ENCODE measurements at regions not wholly inside any gene's neighbourhood (a gene's known extent, or its start where the extent isn't known, plus 50 kb on each side); places are given as distances from the start of the nearest gene placed in this dataset.
"Not testable (repeated sequence)": the region's sequence is repeated elsewhere in the genome, so short reads cannot be mapped to it uniquely, and the experiment has no call there.

DNA sequence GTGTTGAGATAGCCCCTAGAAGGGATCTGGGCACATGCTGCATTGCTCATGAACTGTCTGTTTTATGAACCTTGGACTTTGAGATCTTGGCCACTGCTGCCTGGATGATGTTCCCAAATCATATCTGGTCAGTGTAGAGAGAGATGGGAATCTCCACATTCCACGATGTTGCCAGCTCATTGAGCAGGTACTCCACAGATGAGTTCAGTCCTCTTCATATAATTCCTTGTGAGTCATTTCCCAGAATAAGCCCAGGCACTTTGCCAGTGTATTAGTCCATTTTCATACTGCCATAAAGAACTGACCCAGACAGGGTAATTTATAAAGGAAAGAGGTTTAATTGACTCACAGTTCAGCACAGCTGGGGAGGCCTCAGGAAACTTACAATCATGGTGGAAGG, 254.0 kb upstream of the RUNX1 start:
- WGBS, 3 donors: 60 to 70% (median 65%) methylated on average over 1 of the region's 1 CpG
- H3K27ac ChIP-seq (ENCODE audit: low read depth, low read length): no peak overlapping the region

DNA sequence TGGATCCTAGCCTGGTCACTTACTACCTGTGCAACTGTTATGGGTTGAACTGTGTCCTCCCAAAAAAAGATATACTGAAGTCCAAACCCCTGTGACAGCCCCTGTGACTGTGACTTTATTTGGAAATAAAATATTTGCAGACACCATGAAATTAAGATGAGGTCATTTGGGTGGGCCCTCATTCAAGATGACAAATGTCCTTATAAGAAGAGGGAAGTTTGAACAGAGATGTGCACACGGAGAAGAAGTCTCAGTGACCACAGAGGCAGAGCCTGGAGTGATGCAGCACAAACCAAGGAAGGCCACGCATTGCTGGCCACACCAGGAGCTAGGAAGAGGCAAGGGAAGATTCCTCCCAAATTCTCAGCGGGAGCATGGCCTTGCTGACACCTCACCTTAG, 249.7 kb upstream of the RUNX1 start:
- no peak overlapping the region for H3K27ac ChIP-seq (ENCODE audit: low read depth, low read length)
- 64 to 78% (median 74%) methylated on average over 3 of the region's 3 CpGs for WGBS, 3 donors

DNA sequence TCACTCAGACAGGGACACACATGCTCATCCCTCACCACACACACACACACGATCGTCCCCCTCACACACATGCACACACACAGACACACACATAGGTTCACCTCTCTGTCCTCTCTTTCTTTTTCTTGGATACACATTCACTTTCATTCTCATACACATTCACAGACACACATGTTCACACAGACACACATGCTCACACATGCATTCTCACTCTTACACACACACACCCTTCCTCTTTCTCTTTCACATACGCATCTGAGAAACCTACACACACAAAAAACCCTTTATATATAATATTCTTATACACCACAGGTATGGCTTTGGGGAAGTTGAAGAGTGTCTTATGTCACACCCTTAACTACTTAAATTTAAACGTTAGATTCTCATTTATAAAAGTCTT, 248.6 kb upstream of the RUNX1 start:
- 81 to 87% (median 83%) methylated on average over 4 of the region's 4 CpGs for WGBS, 3 donors
- H3K27ac ChIP-seq (ENCODE audit: low read depth, low read length): no peak overlapping the region

DNA sequence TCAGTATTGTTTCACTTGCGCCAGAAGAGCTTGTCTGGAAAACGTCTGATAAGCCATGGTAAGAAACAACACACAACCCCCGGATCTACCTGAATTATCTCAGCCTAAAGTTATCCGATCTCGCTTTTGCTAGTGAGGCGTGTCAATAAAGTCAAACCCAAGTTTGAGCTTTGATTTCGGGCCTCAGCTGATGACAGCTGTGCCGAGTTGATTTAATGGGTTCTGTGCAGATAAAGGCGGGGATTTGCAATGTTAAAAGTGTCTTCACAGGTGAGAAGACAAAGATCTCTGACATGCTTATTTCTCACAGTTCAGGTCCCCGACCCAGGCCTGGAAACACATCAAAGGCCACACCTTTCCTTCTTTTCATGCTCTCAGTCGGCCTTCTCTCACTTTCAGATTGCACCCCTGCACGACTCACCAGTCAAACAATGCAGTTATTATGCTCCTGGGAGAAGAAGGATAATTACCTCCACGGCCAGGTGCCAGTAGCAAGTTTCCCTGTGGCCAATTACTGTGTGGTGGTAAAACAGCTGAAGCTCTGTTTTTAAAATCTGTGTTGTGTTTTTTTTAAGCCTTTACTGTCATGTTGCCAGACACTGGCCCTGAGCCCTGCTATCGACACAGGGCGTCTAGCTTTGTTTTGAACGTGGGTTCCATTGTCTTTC, 245.3 kb upstream of the RUNX1 start:
- 29 to 71% (median 62%) methylated on average over 16 of the region's 16 CpGs for WGBS, 3 donors
- no peak overlapping the region for H3K27ac ChIP-seq (ENCODE audit: low read depth, low read length)

DNA sequence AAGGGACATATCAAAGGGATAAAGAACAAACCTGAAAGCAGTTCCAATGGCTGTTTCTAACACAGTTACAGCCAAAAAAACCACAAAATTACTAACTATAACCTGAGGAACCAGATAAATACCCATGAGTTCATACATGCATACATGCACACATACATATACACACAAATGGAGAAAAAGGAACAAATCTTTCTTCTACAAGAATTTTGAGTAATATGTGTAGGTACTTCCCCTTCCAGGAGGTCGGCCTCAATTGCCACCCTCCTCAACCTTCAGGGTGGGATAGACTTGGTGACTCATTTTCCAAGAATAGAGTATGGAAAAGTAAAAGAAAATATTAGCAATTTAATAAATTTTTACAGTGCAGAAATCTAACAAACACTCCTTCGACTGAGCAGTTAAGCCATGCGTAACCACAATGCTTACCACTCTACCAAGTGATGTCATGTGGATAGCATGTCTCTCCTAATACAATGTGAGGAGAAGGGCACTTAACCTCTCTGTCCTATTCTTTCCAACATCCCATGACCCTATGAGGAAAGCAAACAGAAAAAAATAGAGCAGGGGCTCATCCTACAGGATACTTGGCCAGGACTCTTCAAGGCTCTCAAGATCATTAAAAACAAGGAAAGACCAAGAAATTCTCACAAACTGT, 243.0 kb upstream of the RUNX1 start:
- no peak overlapping the region for H3K27ac ChIP-seq (ENCODE audit: low read depth, low read length)
- WGBS, 3 donors: 75 to 86% (median 83%) methylated on average over 3 of the region's 3 CpGs

DNA sequence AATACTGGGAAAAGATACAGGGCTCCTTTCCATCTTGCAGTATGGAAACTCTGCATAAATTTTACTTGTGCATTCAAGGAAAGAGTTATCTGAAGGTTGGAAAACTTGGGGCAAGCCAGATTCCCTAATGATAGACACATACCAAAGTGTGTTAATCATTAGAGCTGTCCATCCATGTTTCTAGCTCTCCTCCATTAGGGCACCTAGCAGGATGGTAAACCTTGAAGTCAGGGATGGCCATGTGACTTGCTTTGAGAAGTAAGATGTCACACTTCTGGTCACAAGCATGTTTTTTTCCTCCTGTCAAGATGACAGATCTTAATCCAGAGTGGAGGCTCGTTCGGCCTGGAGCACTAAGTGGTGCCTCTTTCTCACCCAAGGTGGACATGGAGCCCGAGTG, 241.9 kb upstream of the RUNX1 start:
- no peak overlapping the region for H3K27ac ChIP-seq (ENCODE audit: low read depth, low read length)
- 80 to 87% (median 84%) methylated on average over 3 of the region's 3 CpGs for WGBS, 3 donors

DNA sequence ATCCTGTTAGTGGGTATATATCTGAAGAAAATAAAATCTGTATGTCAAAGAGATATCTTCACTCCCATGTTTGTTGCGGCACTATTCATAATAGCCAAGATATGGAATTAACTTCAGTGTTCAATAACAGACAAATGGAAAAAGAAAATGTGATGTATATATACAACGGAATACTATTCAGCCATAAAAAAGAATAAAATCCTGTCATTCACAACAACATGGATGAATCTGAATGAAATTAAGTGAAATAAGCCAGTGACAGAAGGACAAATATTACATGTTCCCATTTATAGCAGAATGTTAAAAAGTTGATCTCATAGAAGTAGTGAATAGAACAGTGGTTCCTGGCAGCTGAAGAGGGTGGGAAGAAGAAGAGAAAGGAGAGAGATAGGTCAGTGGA, 239.1 kb upstream of the RUNX1 start:
- no peak overlapping the region for H3K27ac ChIP-seq (ENCODE audit: low read depth, low read length)
- WGBS, 3 donors: 96 to 98% (median 97%) methylated on average over 2 of the region's 2 CpGs

DNA sequence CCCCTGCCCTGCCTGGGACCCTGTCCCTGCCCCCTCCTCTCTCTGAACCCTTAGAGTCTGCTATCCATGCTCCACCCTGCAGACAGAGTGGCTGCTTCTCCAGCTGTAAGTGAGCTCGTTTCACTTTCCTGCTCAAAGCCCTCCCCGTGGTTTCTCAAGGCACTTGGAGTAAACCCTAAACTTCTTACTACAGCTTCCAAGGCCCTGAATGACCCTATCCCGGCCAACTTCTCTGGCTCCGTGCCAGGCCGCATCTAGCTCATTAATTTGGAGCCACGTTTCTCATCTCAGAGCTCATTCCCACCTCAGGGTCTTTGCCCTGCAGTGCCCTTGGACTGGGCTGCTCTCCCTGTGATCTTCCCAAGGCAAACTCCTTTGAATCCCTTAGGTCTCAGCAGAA, 235.1 kb upstream of the RUNX1 start:
- 36 to 47% (median 45%) methylated on average over 6 of the region's 6 CpGs for WGBS, 3 donors

DNA sequence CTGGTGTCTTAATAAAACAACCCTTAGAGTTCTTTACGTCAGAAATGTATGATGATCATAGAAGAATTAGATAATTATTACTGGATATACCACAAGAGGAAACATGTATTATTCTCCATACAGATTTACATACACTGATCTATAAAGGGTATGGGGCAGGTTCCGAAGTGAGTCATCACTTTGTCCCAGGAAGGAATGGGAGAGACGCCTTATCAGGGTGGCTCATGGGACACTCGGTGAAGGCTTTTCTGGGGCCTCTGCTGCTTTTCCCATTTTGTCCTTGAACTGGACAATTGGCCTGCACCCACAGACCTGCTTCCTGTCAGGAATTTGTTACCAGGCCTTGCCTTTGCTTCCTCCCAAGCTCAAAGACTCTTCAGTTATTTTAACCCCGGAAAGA, 233.8 kb upstream of the RUNX1 start:
- 88 to 92% (median 90%) methylated on average over 5 of the region's 5 CpGs for WGBS, 3 donors
- H3K27ac ChIP-seq (ENCODE audit: low read depth, low read length): no peak overlapping the region

More for the DNA sequence above, 235.1 kb upstream of the RUNX1 start:
- no peak overlapping the region for H3K27ac ChIP-seq (ENCODE audit: low read depth, low read length)

DNA sequence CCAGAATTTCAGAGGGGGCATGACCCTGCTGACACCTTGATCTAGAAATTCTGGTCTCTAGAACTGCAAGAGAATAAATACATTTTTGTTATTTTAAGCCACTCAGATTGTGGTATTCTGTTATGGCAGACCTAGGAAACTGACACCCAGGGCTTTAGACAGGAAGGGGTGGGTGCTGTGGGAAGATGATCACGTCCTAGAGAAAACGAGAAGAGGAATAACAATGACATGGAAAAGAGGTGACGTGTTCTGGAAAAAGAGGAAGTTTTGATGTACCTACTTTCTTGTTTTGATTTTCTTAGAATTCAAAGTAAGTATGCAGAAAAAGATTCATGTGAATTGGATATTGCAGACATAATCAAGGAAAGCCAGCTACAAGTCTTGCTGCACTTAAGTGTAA, 232.9 kb upstream of the RUNX1 start:
- H3K27ac ChIP-seq (ENCODE audit: low read depth, low read length): no peak overlapping the region
- WGBS, 3 donors: 38 to 61% (median 50%) methylated on average over 3 of the region's 3 CpGs

DNA sequence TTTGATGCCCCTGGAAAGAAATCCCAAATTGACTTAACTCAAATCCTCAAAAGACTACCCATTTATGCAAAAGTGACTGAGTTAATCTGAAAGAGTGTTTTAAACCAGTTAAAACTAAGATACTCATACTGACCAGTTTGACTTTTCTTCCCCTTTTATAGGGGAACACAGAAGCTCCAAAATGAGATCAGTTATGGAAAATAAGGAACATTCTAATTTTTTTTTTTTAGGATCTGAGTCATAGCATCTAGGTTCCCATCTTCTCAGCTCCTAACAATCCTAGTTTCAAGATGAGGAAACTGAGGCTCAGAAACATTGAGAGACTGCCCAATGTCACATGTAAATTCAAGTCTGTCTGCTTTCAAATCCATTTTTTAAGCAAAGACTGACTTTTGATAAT, 231.1 kb upstream of the RUNX1 start:
- H3K27ac ChIP-seq (ENCODE audit: low read depth, low read length): no peak overlapping the region

DNA sequence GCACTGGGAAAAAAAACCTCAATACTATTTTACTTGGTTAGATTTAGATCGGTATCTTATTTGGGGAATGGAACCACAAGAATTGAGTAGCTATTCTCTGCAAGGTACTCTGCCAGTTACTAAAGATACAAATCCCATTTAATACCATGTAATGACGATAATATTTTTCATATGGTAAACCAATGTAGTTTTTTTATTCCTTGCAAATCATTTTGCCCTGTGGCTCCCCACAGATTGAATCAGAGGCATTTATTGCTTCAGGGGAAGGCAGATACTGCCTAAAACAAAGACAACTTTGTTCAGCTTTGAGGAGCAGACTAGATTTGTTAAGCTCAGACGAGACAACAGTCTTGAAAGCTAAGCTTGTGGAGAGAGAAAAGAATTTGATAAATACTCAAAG, 226.7 kb upstream of the RUNX1 start:
- no peak overlapping the region for H3K27ac ChIP-seq (ENCODE audit: low read depth, low read length)
- 49 to 83% (median 79%) methylated on average over 3 of the region's 3 CpGs for WGBS, 3 donors

DNA sequence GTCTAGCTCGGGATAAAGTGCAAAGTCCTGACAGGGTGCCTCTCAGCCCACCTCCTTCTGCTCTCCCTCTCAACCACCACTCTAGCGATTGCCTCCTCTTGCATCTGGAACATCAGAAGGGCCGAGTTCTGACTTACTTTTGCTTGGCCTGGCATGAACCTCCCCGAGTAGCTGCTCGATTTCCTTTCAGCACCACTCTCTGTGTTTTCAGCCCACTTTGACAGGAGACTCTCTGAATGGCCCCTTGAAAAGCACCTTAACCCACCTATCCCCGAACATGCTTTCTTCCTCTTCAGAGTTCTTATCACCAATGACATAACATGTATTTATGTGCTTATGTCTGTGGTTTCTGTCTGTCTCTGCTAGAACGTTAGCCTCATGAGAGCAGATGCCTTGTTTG, 225.8 kb upstream of the RUNX1 start:
- no peak overlapping the region for H3K27ac ChIP-seq (ENCODE audit: low read depth, low read length)
- WGBS, 3 donors: 80 to 81% (median 80%) methylated on average over 7 of the region's 7 CpGs

DNA sequence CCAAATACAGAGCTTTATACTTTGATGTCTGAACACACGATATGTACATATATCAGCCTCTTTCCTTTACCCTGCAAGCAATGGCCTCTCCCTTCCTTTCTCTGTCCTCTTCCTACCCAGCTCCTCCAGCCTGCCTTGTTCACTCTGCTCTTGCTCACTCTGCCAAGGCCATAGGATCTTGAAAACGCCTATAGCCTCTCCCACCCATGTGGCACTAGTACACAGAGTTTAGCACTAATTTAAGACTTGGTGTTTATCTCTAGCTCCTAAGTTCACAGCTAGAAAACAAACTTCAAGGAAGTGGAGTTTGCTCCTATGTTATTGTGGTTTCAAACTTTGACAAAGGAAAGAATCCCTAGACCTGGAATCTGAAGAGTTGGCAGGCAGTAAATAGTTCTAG, 225.0 kb upstream of the RUNX1 start:
- WGBS, 3 donors: 73 to 75% (median 74%) methylated on average over 2 of the region's 2 CpGs
- H3K27ac ChIP-seq (ENCODE audit: low read depth, low read length): no peak overlapping the region

DNA sequence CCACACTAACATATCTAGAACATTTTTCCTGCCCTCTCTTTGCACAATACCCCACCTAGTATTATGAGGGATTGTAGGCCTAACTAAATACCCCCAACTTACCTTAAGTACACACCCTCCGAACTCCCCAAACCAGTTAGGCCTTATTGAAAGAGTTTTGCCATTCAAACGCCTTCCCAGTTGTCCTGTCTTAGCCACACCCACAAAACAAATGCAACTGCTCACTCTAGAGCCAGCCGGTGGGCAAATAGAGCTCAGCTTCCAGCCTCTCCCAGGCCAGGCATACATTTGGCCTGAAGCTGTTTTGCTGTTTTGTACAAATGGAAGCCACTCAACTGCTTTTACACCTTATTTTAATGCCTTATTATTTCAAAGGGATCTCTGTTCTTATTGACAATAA, 224.2 kb upstream of the RUNX1 start:
- WGBS, 3 donors: 57 to 80% (median 74%) methylated on average over 3 of the region's 3 CpGs
- H3K27ac ChIP-seq (ENCODE audit: low read depth, low read length): no peak overlapping the region

DNA sequence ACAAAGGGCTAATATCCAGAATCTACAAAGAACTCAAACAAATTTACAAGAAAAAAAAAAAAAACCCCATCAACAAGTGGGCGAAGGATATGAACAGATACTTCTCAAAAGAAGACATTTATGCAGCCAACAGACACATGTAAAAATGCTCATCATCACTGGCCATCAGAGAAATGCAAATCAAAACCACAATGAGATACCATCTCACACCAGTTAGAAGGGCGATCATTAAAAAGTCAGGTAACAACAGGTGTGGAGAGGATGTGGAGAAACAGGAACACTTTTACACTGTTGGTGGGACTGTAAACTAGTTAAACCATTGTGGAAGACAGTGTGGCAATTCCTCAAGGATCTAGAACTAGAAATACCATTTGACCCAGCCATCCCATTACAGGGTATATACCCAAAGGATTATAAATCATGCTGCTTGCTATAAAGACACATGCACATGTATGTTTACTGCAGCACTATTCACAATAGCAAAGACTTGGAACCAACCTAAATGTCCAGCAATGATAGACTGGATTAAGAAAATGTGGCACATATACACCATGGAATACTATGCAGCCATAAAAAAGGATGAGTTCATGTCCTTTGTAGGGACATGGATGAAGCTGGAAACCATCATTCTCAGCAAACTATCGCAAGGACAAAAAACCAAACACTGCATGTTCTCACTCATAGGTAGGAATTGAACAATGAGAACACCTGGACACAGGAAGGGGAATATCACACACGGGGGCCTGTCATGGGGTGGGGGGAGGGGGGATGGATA, 222.4 kb upstream of the RUNX1 start:
- 89 to 94% (median 92%) methylated on average over 3 to 4 of the region's 4 CpGs for WGBS, 3 donors
- H3K27ac ChIP-seq (ENCODE audit: low read depth, low read length): not testable (repeated sequence)

DNA sequence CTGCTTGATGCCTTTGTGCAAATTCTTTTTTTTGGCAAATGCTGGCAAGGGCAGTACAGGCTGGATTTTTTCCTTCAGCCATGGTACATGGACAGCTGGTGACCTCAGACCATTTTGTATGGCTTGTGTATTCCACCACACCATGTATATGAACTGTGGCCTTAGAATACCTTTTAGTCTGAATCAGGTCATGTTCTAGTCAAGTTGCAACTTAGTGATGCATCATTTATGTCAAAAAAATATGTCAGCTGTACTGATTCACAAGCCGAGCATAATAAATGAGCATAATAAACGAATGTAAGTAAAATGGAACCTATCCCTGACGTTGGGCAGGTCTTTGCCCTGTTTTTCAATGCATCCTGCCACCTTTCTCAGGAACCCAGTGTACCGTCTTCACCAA, 219.7 kb upstream of the RUNX1 start:
- 66 to 80% (median 79%) methylated on average over 4 of the region's 4 CpGs for WGBS, 3 donors
- no peak overlapping the region for H3K27ac ChIP-seq (ENCODE audit: low read depth, low read length)

DNA sequence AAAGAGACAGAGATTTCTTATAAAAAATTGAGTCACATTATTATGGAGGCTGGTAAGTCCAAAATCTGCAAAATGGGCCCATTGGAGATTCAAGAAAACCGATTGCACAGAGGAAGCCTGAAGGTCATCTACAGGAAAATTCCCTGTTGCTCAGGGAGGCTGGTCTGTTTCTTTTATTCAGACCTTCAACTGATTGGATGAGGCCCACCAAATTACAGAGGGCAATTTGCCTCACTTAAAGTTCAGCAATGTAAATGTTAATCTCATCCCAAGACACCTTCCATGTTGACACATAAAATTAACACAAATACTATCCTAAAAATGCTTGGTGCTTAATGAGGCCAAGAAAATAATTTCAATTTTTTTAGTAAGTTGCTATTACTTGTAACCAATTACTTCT, 219.2 kb upstream of the RUNX1 start:
- no peak overlapping the region for H3K27ac ChIP-seq (ENCODE audit: low read depth, low read length)
- 62 to 85% (median 80%) methylated on average over 1 of the region's 1 CpG for WGBS, 3 donors

DNA sequence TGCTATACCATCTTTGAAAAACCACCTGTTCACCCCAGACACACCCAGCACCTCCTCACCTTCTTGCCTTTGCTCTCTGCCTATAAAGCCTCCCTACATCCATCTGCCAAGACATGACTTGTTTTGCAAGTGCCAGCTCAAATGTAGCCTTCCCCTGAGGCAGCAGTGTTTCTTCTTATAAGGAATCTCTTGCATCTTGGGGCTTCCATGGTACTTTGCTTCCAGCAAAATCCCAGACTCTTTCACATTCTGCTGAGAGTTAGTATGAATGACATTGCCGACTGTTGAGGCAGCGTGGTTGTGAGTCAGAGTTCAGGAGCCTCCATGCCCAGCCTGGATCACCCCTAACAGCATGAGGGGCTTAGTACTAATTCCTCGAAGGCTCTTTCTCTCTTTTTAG, 217.4 kb upstream of the RUNX1 start:
- H3K27ac ChIP-seq (ENCODE audit: low read depth, low read length): no peak overlapping the region
- WGBS, 3 donors: 96 to 99% (median 97%) methylated on average over 3 of the region's 3 CpGs
